ENCODE measurements at regions not wholly inside any gene's neighbourhood (a gene's known extent, or its start where the extent isn't known, plus 50 kb on each side); places are given as distances from the start of the nearest gene placed in this dataset.

- Histone ChIP-seq H3K27ac (ENCODE audit: low read depth, low read length) (no peak overlapping the region), H3K4me3 (ENCODE audit: low read depth in 1 of 2, low read length in 2 of 2) (no peak overlapping the region), H3K9me3 (ENCODE audit: control insufficient read depth in 1 of 2, low read length in 2 of 2) (no peaks in the 10 kb centered on the region), H3K27me3 (ENCODE audit: control insufficient read depth in 1 of 2, insufficient read depth in 2 of 2, low read length in 2 of 2) (no peaks in the 10 kb centered on the region), H3K4me1 (ENCODE audit: control insufficient read depth in 1 of 2, insufficient read depth in 2 of 2, low read length in 2 of 2) (no peaks in the 10 kb centered on the region), H3K9ac (ENCODE audit: low read depth in 1 of 2, low read length in 2 of 2) (no peak overlapping the region), H3K36me3 (ENCODE audit: control insufficient read depth in 1 of 2, insufficient read depth in 2 of 2, low read length in 2 of 2) (no peaks in the 10 kb centered on the region)
These were observed 333.8 kb upstream of the GRIN3A start for GRCh38 chr9:102072059-102072764.

GRCh38 chr9:102069969-102070368 lies 331.5 kb upstream of the GRIN3A start:
- Histone ChIP-seq H3K4me1 (ENCODE audit: control insufficient read depth in 1 of 2, insufficient read depth in 2 of 2, low read length in 2 of 2) (no peaks in the 10 kb centered on the region), H3K36me3 (ENCODE audit: control insufficient read depth in 1 of 2, insufficient read depth in 2 of 2, low read length in 2 of 2) (no peaks in the 10 kb centered on the region), H3K27me3 (ENCODE audit: control insufficient read depth in 1 of 2, insufficient read depth in 2 of 2, low read length in 2 of 2) (no peaks in the 10 kb centered on the region), H3K9me3 (ENCODE audit: control insufficient read depth in 1 of 2, low read length in 2 of 2) (no peaks in the 10 kb centered on the region), H3K4me3 (ENCODE audit: low read depth in 1 of 2, low read length in 2 of 2) (no peak overlapping the region), H3K27ac (ENCODE audit: low read depth, low read length) (no peak overlapping the region), H3K9ac (ENCODE audit: low read depth in 1 of 2, low read length in 2 of 2) (no peak overlapping the region)

DNA sequence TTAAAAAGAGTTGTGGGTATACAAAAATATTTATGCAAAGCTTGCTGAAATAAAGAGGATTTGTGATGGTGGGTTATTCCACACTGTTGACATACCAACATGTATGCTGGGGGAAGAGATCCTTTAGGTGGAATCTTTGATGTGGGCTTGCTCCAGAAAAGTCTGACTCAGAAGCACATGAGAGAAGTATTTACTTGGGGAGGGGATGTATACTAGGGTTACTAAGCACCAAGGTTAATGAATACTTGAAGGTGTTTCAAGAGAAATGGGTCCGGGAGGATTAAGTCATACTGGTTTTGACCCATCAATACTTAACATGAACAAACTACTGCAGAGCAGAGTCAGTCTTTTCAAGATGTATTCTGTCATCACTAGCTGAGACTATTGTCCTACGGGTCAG lies 316.4 kb upstream of the GRIN3A start:
- Histone ChIP-seq H3K36me3 (ENCODE audit: control insufficient read depth in 1 of 2, insufficient read depth in 2 of 2, low read length in 2 of 2) (no peaks in the 10 kb centered on the region), H3K27ac (ENCODE audit: low read depth, low read length) (no peak overlapping the region), H3K27me3 (ENCODE audit: control insufficient read depth in 1 of 2, insufficient read depth in 2 of 2, low read length in 2 of 2) (no peaks in the 10 kb centered on the region), H3K4me3 (ENCODE audit: low read depth in 1 of 2, low read length in 2 of 2) (no peak overlapping the region), H3K4me1 (ENCODE audit: control insufficient read depth in 1 of 2, insufficient read depth in 2 of 2, low read length in 2 of 2) (no peaks in the 10 kb centered on the region), H3K9me3 (ENCODE audit: control insufficient read depth in 1 of 2, low read length in 2 of 2) (no peaks in the 10 kb centered on the region), H3K9ac (ENCODE audit: low read depth in 1 of 2, low read length in 2 of 2) (no peak overlapping the region)

DNA sequence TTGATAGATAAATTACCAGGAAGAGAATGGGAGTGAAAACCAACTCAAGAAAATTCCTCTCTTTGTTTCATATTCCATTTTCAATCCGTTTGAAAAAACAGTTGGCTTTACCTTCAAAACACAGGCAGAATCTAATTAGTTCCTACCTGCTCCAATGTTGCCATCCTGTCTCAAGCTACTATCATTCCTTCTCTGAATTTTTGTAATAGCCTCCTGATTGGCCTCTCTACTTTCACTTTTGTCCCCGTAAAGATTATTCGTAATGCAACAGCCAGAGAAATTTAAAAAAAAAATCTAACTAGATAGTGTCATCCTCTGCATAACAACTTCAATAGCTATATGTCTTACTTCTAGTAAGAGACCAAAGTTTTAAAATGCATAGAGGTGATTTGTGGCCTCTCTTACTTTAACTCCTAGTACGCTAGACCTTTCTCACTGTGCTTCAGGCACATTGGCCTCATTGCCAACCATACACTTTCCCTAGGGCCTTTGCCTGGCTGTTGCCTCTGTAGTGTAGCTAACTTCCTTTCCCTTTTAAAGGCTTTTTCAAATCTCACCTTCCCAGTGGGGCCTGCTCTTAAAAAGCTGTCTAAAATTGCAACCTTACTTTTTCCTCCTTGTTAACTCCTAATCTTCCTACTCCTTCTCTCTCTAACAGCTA lies 311.3 kb upstream of the GRIN3A start:
- Histone ChIP-seq H3K9me3 (ENCODE audit: control insufficient read depth in 1 of 2, low read length in 2 of 2) (no peaks in the 10 kb centered on the region), H3K27ac (ENCODE audit: low read depth, low read length) (no peak overlapping the region)

GRCh38 chr9:102047549-102047948 lies 309.1 kb upstream of the GRIN3A start:
- Histone ChIP-seq H3K9ac (ENCODE audit: low read depth in 1 of 2, low read length in 2 of 2) (no peak overlapping the region), H3K4me1 (ENCODE audit: control insufficient read depth in 1 of 2, insufficient read depth in 2 of 2, low read length in 2 of 2) (no peaks in the 10 kb centered on the region), H3K27ac (ENCODE audit: low read depth, low read length) (no peak overlapping the region), H3K36me3 (ENCODE audit: control insufficient read depth in 1 of 2, insufficient read depth in 2 of 2, low read length in 2 of 2) (no peaks in the 10 kb centered on the region), H3K9me3 (ENCODE audit: control insufficient read depth in 1 of 2, low read length in 2 of 2) (no peaks in the 10 kb centered on the region), H3K27me3 (ENCODE audit: control insufficient read depth in 1 of 2, insufficient read depth in 2 of 2, low read length in 2 of 2) (no peaks in the 10 kb centered on the region), H3K4me3 (ENCODE audit: low read depth in 1 of 2, low read length in 2 of 2) (no peak overlapping the region)

More for the DNA sequence above, 311.3 kb upstream of the GRIN3A start:
- Histone ChIP-seq H3K27me3 (ENCODE audit: control insufficient read depth in 1 of 2, insufficient read depth in 2 of 2, low read length in 2 of 2) (no peaks in the 10 kb centered on the region), H3K4me3 (ENCODE audit: low read depth in 1 of 2, low read length in 2 of 2) (no peak overlapping the region), H3K4me1 (ENCODE audit: control insufficient read depth in 1 of 2, insufficient read depth in 2 of 2, low read length in 2 of 2) (no peaks in the 10 kb centered on the region), H3K36me3 (ENCODE audit: control insufficient read depth in 1 of 2, insufficient read depth in 2 of 2, low read length in 2 of 2) (no peaks in the 10 kb centered on the region), H3K9ac (ENCODE audit: low read depth in 1 of 2, low read length in 2 of 2) (no peak overlapping the region)

DNA sequence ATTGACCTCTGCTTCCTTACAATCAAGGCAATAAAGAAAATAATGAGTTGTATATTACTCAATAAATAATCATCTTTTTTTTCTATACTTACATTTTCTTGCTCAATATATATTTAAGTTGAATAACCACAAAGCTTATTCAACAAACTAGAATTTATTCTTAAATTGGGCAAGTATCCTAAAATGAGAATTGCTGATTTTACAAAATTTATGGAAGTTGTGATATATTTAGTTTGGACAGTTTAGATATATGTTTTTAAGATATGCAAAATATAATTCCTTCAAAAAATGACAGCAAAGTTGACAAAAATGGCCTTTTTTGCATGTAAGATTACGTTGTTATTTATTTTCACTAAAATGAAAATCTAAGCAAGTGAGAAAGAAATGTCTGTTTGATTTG lies 305.7 kb upstream of the GRIN3A start:
- Histone ChIP-seq H3K9ac (ENCODE audit: low read depth in 1 of 2, low read length in 2 of 2) (no peak overlapping the region), H3K4me3 (ENCODE audit: low read depth in 1 of 2, low read length in 2 of 2) (no peak overlapping the region), H3K36me3 (ENCODE audit: control insufficient read depth in 1 of 2, insufficient read depth in 2 of 2, low read length in 2 of 2) (no peaks in the 10 kb centered on the region), H3K9me3 (ENCODE audit: control insufficient read depth in 1 of 2, low read length in 2 of 2) (no peaks in the 10 kb centered on the region), H3K4me1 (ENCODE audit: control insufficient read depth in 1 of 2, insufficient read depth in 2 of 2, low read length in 2 of 2) (no peaks in the 10 kb centered on the region), H3K27me3 (ENCODE audit: control insufficient read depth in 1 of 2, insufficient read depth in 2 of 2, low read length in 2 of 2) (no peaks in the 10 kb centered on the region), H3K27ac (ENCODE audit: low read depth, low read length) (no peak overlapping the region)

DNA sequence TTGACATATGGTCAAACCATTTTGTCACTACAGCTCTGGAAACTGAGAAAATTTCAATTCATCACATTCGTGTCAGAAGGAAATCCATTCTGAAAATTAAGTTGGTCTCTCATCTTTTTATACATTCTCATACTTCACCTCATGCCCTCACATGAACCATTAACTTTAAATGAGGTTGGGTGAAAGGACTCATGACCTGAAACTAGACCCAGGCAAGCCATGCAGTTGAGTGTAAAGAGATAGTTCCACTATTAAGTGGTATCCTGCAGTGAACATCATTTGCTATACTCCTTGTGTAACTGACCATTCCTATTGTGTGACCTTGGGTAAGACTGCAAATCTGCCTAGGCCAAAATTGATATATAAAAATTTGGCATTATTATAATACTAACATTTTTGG lies 299.6 kb upstream of the GRIN3A start:
- H3K9ac ChIP-seq (ENCODE audit: low read depth in 1 of 2, low read length in 2 of 2), result no peak overlapping the region
- H3K27me3 ChIP-seq (ENCODE audit: control insufficient read depth in 1 of 2, insufficient read depth in 2 of 2, low read length in 2 of 2), result no peaks in the 10 kb centered on the region
- no peaks in the 10 kb centered on the region for H3K9me3 ChIP-seq (ENCODE audit: control insufficient read depth in 1 of 2, low read length in 2 of 2)
- no peak overlapping the region for H3K4me3 ChIP-seq (ENCODE audit: low read depth in 1 of 2, low read length in 2 of 2)
- no peak overlapping the region for H3K27ac ChIP-seq (ENCODE audit: low read depth, low read length)
- no peaks in the 10 kb centered on the region for H3K36me3 ChIP-seq (ENCODE audit: control insufficient read depth in 1 of 2, insufficient read depth in 2 of 2, low read length in 2 of 2)
- no peaks in the 10 kb centered on the region for H3K4me1 ChIP-seq (ENCODE audit: control insufficient read depth in 1 of 2, insufficient read depth in 2 of 2, low read length in 2 of 2)

DNA sequence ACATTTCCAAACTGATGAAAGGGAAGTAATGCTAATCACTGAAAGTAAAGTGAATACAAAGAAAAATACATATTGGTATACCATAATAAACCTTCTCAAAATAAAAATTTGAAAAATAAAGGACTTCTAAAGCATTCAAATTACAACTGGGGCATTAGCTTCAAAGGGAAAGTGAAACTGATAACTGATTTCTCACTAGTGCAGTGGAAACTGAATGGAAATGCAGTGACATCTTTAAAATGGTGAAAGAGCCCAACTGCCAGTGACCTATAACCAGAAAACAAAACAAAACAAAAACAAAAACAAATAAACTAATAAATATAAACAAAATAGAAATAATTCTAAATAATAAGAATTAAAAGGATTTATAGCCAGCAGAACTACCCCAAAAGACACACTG lies 297.5 kb upstream of the GRIN3A start:
- H3K4me1 ChIP-seq (ENCODE audit: control insufficient read depth in 1 of 2, insufficient read depth in 2 of 2, low read length in 2 of 2), result no peaks in the 10 kb centered on the region
- no peaks in the 10 kb centered on the region for H3K36me3 ChIP-seq (ENCODE audit: control insufficient read depth in 1 of 2, insufficient read depth in 2 of 2, low read length in 2 of 2)
- H3K27ac ChIP-seq (ENCODE audit: low read depth, low read length), result no peak overlapping the region
- no peak overlapping the region for H3K4me3 ChIP-seq (ENCODE audit: low read depth in 1 of 2, low read length in 2 of 2)
- H3K27me3 ChIP-seq (ENCODE audit: control insufficient read depth in 1 of 2, insufficient read depth in 2 of 2, low read length in 2 of 2), result no peaks in the 10 kb centered on the region
- no peaks in the 10 kb centered on the region for H3K9me3 ChIP-seq (ENCODE audit: control insufficient read depth in 1 of 2, low read length in 2 of 2)
- H3K9ac ChIP-seq (ENCODE audit: low read depth in 1 of 2, low read length in 2 of 2), result no peak overlapping the region

GRCh38 chr9:102032614-102033013 lies 294.2 kb upstream of the GRIN3A start:
- Histone ChIP-seq H3K4me1 (ENCODE audit: control insufficient read depth in 1 of 2, insufficient read depth in 2 of 2, low read length in 2 of 2) (no peaks in the 10 kb centered on the region), H3K36me3 (ENCODE audit: control insufficient read depth in 1 of 2, insufficient read depth in 2 of 2, low read length in 2 of 2) (no peaks in the 10 kb centered on the region), H3K27me3 (ENCODE audit: control insufficient read depth in 1 of 2, insufficient read depth in 2 of 2, low read length in 2 of 2) (no peaks in the 10 kb centered on the region), H3K27ac (ENCODE audit: low read depth, low read length) (no peak overlapping the region), H3K4me3 (ENCODE audit: low read depth in 1 of 2, low read length in 2 of 2) (no peak overlapping the region), H3K9me3 (ENCODE audit: control insufficient read depth in 1 of 2, low read length in 2 of 2) (no peaks in the 10 kb centered on the region), H3K9ac (ENCODE audit: low read depth in 1 of 2, low read length in 2 of 2) (no peak overlapping the region)

GRCh38 chr9:102000956-102001355 lies 262.5 kb upstream of the GRIN3A start:
- H3K9ac ChIP-seq (ENCODE audit: low read depth in 1 of 2, low read length in 2 of 2), result no peak overlapping the region
- H3K4me3 ChIP-seq (ENCODE audit: low read depth in 1 of 2, low read length in 2 of 2), result no peak overlapping the region
- H3K9me3 ChIP-seq (ENCODE audit: control insufficient read depth in 1 of 2, low read length in 2 of 2), result no peaks in the 10 kb centered on the region
- no peak overlapping the region for H3K27ac ChIP-seq (ENCODE audit: low read depth, low read length)
- no peaks in the 10 kb centered on the region for H3K27me3 ChIP-seq (ENCODE audit: control insufficient read depth in 1 of 2, insufficient read depth in 2 of 2, low read length in 2 of 2)
- H3K36me3 ChIP-seq (ENCODE audit: control insufficient read depth in 1 of 2, insufficient read depth in 2 of 2, low read length in 2 of 2), result no peaks in the 10 kb centered on the region
- no peaks in the 10 kb centered on the region for H3K4me1 ChIP-seq (ENCODE audit: control insufficient read depth in 1 of 2, insufficient read depth in 2 of 2, low read length in 2 of 2)

Data from duodenal mucosa (tissue), 2 donors.